BE2C (cell line): ENCODE measurements at regions not wholly inside any gene's neighbourhood (a gene's known extent, or its start where the extent isn't known, plus 50 kb on each side); places are given as distances from the start of the nearest gene placed in this dataset.

Experiments
- DNase-seq: peaks from one replicate; pipeline ENCODE4 v3.0.0-alpha.2; 2020
- H3K27me3 ChIP-seq: fragments of 250-450 bp; sonication (Bioruptor Pico); 2 replicates; pipeline ENCODE4 v1.5.1; 2020; ENCODE audit warnings: mild to moderate bottlenecking
- H3K36me3 ChIP-seq: fragments of 250-450 bp; sonication (Bioruptor Pico); 2 replicates; pipeline ENCODE4 v1.5.1; 2020; ENCODE audit warnings: mild to moderate bottlenecking
- H3K4me1 ChIP-seq: fragments of 250-450 bp; sonication (Bioruptor Pico); 2 replicates; pipeline ENCODE4 v1.5.1; 2020
- H3K4me3 ChIP-seq: 2 replicates; pipeline ENCODE4 v1.5.1; 2011; ENCODE audit warnings: low read depth, low read length
- H3K9me3 ChIP-seq: fragments of 250-450 bp; sonication (Bioruptor Pico); 2 replicates; pipeline ENCODE4 v1.5.1; 2020
- TF ChIP-seq, protein P1 (sequence below): IDR thresholded peaks from 2 replicates; pipeline ENCODE4 v1.5.1; 2012; ENCODE audit warnings: mild to moderate bottlenecking, low read depth, low read length

DNA sequence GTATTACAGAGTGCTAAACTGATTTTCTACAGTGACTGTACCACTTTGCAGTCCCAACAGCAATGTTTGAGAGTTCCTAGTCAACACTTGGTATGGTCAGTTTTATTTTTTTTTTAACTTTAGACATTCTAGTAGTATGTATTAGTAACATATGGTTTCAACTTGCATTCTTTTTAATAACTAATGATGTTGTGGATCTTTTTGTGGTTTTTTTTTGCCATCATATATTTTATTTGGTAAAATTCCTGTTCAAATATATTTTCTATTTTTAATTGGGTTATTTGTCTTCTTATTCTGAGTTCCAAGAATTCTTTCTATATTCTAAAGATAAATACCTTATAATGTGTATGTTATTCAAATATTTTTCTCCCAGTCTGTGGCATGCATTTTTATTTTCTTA, 189.4 kb upstream of the ECI2 start:
- H3K9me3 ChIP-seq = no peaks in the 10 kb centered on the region
- H3K36me3 ChIP-seq = no peaks in the 10 kb centered on the region
- no peaks in the 10 kb centered on the region for H3K27me3 ChIP-seq
- no peaks in the 10 kb centered on the region for H3K4me1 ChIP-seq
- DNase-seq = no peak
- no peak overlapping the region for H3K4me3 ChIP-seq
- TF ChIP-seq, protein P1, sequence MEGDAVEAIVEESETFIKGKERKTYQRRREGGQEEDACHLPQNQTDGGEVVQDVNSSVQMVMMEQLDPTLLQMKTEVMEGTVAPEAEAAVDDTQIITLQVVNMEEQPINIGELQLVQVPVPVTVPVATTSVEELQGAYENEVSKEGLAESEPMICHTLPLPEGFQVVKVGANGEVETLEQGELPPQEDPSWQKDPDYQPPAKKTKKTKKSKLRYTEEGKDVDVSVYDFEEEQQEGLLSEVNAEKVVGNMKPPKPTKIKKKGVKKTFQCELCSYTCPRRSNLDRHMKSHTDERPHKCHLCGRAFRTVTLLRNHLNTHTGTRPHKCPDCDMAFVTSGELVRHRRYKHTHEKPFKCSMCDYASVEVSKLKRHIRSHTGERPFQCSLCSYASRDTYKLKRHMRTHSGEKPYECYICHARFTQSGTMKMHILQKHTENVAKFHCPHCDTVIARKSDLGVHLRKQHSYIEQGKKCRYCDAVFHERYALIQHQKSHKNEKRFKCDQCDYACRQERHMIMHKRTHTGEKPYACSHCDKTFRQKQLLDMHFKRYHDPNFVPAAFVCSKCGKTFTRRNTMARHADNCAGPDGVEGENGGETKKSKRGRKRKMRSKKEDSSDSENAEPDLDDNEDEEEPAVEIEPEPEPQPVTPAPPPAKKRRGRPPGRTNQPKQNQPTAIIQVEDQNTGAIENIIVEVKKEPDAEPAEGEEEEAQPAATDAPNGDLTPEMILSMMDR = no peak

GRCh38 chr6:4323322-4323721, 187.9 kb upstream of the ECI2 start:
- TF ChIP-seq, protein P1 = no peak
- Histone ChIP-seq H3K9me3 (no peaks in the 10 kb centered on the region), H3K36me3 (no peaks in the 10 kb centered on the region), H3K4me1 (no peaks in the 10 kb centered on the region), H3K27me3 (no peaks in the 10 kb centered on the region), H3K4me3 (no peak overlapping the region)
- DNase-seq = no peak

DNA sequence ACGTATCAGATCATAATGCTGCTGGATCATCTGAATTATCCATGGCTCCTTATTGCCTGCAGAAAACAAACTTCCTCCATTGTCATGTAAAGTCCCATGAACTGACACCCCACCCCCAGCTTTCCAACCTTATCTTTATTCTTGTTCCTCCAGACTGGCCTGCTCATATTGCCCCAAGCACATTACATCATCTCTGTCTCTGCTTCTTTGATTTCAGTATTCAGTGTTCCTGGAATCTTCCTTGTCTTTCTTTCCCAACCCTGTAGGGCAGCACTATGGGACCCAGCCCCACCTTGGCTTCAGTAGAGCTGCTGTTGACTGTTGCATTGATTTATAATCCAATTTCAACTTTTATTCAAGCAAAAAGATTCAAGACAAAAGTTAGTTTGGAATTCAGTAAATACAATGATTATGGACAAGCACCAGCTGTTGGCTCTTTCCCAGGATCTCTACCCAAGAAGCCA, 187.5 kb upstream of the ECI2 start:
- Histone ChIP-seq H3K4me3 (no peak overlapping the region), H3K4me1 (no peaks in the 10 kb centered on the region), H3K9me3 (no peaks in the 10 kb centered on the region), H3K27me3 (no peaks in the 10 kb centered on the region), H3K36me3 (no peaks in the 10 kb centered on the region)
- TF ChIP-seq, protein P1 = no peak
- no peak for DNase-seq

GRCh38 chr6:4322134-4322845, 186.9 kb upstream of the ECI2 start:
- Histone ChIP-seq H3K4me1 (no peaks in the 10 kb centered on the region), H3K36me3 (no peaks in the 10 kb centered on the region), H3K4me3 (no peak overlapping the region), H3K27me3 (no peaks in the 10 kb centered on the region), H3K9me3 (no peaks in the 10 kb centered on the region)
- TF ChIP-seq, protein P1 = no peak
- DNase-seq = no peak

DNA sequence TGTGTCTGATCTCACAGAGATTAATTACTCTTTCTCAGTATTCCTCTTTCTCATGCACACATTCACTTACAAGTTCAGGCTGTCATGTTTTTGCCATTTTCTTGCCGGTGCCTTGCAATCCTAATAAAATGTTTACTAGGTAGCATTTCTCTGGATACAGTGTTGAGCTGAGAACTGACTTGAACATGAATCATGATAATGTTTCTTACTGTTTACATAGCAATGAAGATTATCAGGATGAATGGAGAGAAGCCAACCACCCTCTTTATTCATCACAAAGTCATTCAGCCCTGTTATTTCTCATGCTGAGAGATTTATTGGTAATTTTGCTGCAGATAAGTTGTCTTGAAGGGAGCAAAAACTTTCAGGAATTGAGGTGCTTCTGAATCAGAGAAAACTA, 185.5 kb upstream of the ECI2 start:
- H3K4me1 ChIP-seq = no peaks in the 10 kb centered on the region
- H3K36me3 ChIP-seq = no peaks in the 10 kb centered on the region
- no peaks in the 10 kb centered on the region for H3K9me3 ChIP-seq
- H3K27me3 ChIP-seq = no peaks in the 10 kb centered on the region
- no peak overlapping the region for H3K4me3 ChIP-seq
- TF ChIP-seq, protein P1 = no peak
- DNase-seq = no peak

DNA sequence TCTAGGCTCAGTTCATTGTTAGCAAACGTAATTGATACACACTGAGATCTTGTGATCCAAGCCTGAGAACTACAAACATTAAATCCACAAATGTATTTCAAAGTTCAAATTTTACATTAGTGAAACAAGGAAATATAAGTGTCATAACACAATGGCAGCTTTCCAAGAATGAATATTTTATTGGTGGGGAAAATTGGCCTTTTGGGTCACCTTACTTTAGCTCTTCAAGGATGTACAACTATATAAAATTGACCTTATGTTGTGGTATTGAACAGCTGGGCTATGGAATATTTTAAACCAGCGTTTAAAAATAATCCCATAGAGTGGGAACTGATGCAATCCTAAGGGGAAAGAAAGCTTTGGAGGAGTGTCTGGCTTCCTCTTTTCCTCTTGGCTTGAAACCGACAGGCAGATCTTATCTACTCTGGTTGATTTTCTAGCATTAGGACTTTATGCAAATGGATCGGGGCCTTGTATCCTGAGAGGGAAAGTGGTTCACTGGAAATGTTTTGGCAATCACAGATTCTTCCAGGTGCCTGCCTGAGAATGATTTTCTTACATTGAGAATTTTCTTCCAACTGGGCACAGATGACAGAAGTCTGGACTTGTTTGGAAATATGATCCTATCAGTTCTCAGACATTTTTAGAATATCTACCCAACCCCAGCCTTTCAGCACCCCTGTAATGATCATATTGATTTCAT, 184.8 kb upstream of the ECI2 start:
- no peaks in the 10 kb centered on the region for H3K9me3 ChIP-seq
- TF ChIP-seq, protein P1 = no peak
- no peak overlapping the region for H3K4me3 ChIP-seq
- H3K27me3 ChIP-seq = no peaks in the 10 kb centered on the region
- no peaks in the 10 kb centered on the region for H3K36me3 ChIP-seq
- H3K4me1 ChIP-seq = no peaks in the 10 kb centered on the region
- DNase-seq = no peak
